AG08396 (cell line): ENCODE measurements at regions not wholly inside any gene's neighbourhood (a gene's known extent, or its start where the extent isn't known, plus 50 kb on each side); places are given as distances from the start of the nearest gene placed in this dataset.
"Not testable (repeated sequence)": the region's sequence is repeated elsewhere in the genome, so short reads cannot be mapped to it uniquely, and the experiment has no call there.

Source experiments
- DNase-seq: peaks from one replicate; pipeline ENCODE4 v3.0.0; 2012; ENCODE audit warnings: low spot score, mixed read lengths

GRCh38 chr17:34472363-34472762 is 107.0 kb upstream of the TMEM132E start:
- DNase-seq, result no peak

- DNase-seq, result not testable (repeated sequence)
Observed at GRCh38 chr17:34471278-34471677, 108.1 kb upstream of the TMEM132E start.

GRCh38 chr17:34465789-34466188 is 102.8 kb upstream of the CCL1 start:
- no peak for DNase-seq

GRCh38 chr17:34464812-34465211 is 101.8 kb upstream of the CCL1 start:
- no peak for DNase-seq

- DNase-seq, result no peak
Observed at GRCh38 chr17:34458266-34458665, 95.2 kb upstream of the CCL1 start.

GRCh38 chr17:34456121-34456520 is 93.1 kb upstream of the CCL1 start:
- no peak for DNase-seq

GRCh38 chr17:34452769-34453168 is 89.7 kb upstream of the CCL1 start:
- no peak for DNase-seq

- peak; percentile 13 for DNase-seq
Observed at GRCh38 chr17:34451313-34451712, 88.3 kb upstream of the CCL1 start.

- no peak for DNase-seq
Observed at GRCh38 chr17:34447406-34447805, 84.4 kb upstream of the CCL1 start.

- no peak for DNase-seq
Observed at GRCh38 chr17:34445101-34445500, 82.1 kb upstream of the CCL1 start.

- no peak for DNase-seq
Observed at GRCh38 chr17:34443619-34444469, 80.8 kb upstream of the CCL1 start.

GRCh38 chr17:34442387-34443111 is 79.5 kb upstream of the CCL1 start:
- no peak for DNase-seq

- no peak for DNase-seq
Observed at GRCh38 chr17:34437188-34437587, 74.2 kb upstream of the CCL1 start.

GRCh38 chr17:34436607-34437006 is 73.6 kb upstream of the CCL1 start:
- no peak for DNase-seq

GRCh38 chr17:34435182-34435928 is 72.3 kb upstream of the CCL1 start:
- no peak for DNase-seq

GRCh38 chr17:34434052-34434451 is 71.0 kb upstream of the CCL1 start:
- DNase-seq, result no peak

GRCh38 chr17:34424814-34425491 is 61.9 kb upstream of the CCL1 start:
- no peak for DNase-seq

GRCh38 chr17:34423978-34424813 is 61.2 kb upstream of the CCL1 start:
- DNase-seq, result no peak

- not testable (repeated sequence) for DNase-seq
Observed at GRCh38 chr17:34423315-34423714, 60.3 kb upstream of the CCL1 start.

- DNase-seq, result no peak
Observed at GRCh38 chr17:34420900-34421299, 57.9 kb upstream of the CCL1 start.

GRCh38 chr17:34420254-34420766 is 57.3 kb upstream of the CCL1 start:
- peak; percentile 76 for DNase-seq
